Parathyroid adenoma (tissue), 2 donors: ENCODE measurements at regions not wholly inside any gene's neighbourhood (a gene's known extent, or its start where the extent isn't known, plus 50 kb on each side); places are given as distances from the start of the nearest gene placed in this dataset.

Experiments
- H2AFZ ChIP-seq: fragments of 300-600 bp; sonication (generic); one replicate; pipeline ENCODE4 v1.7.0; 2017; ENCODE audit warnings: antibody characterized with exemption, mild to moderate bottlenecking
- H3K27ac ChIP-seq: fragments of 300-600 bp; sonication (generic); one replicate; pipeline ENCODE4 v1.7.0; 2017
- H3K27me3 ChIP-seq: fragments of 300-600 bp; sonication (generic); one replicate; pipeline ENCODE4 v1.7.0; 2017; ENCODE audit warnings: low read length; ENCODE audit not compliant: control insufficient read depth, insufficient read depth
- H3K36me3 ChIP-seq: fragments of 300-600 bp; sonication (generic); one replicate; pipeline ENCODE4 v1.7.0; 2017; ENCODE audit warnings: low read length; ENCODE audit not compliant: control insufficient read depth, insufficient read depth
- H3K4me1 ChIP-seq: fragments of 300-600 bp; sonication (generic); one replicate; pipeline ENCODE4 v1.7.0; 2017; ENCODE audit warnings: control low read depth
- H3K4me2 ChIP-seq: fragments of 300-600 bp; sonication (generic); one replicate; pipeline ENCODE4 v1.7.0; 2017; ENCODE audit warnings: low read length
- H3K4me3 ChIP-seq: fragments of 300-600 bp; sonication (generic); one replicate; pipeline ENCODE4 v1.7.0; 2017; ENCODE audit warnings: low read depth, low read length
- H3K79me2 ChIP-seq: fragments of 300-600 bp; sonication (generic); one replicate; pipeline ENCODE4 v1.7.0; 2017; ENCODE audit warnings: control low read depth
- H3K9ac ChIP-seq: fragments of 300-600 bp; sonication (generic); one replicate; pipeline ENCODE4 v1.7.0; 2017; ENCODE audit warnings: mild to moderate bottlenecking
- H3K9me3 ChIP-seq: fragments of 300-600 bp; sonication (generic); one replicate; pipeline ENCODE4 v1.7.0; 2017; ENCODE audit warnings: low read length; ENCODE audit not compliant: control insufficient read depth
- CTCF ChIP-seq: fragments of 300-600 bp; sonication (generic); IDR thresholded peaks from one replicate; pipeline ENCODE4 v1.7.0; 2017; ENCODE audit warnings: antibody characterized with exemption, mild to moderate bottlenecking
- donor health status: primary hyperparathyroidism.

GRCh38 chr7:155220903-155221302 is 76.8 kb upstream of the INSIG1 start:
- no peaks in the 10 kb centered on the region for H3K9me3 ChIP-seq
- H2AFZ ChIP-seq, result no peak overlapping the region
- H3K27ac ChIP-seq, result no peak overlapping the region
- H3K27me3 ChIP-seq, result no peaks in the 10 kb centered on the region
- no peak overlapping the region for H3K4me2 ChIP-seq
- H3K4me3 ChIP-seq, result no peak overlapping the region
- no peaks in the 10 kb centered on the region for H3K36me3 ChIP-seq
- H3K9ac ChIP-seq, result no peak overlapping the region
- no peak for TF ChIP-seq CTCF
- H3K79me2 ChIP-seq, result no peaks in the 10 kb centered on the region
- H3K4me1 ChIP-seq, result peaks cover 4% of the 10 kb centered on the region

GRCh38 chr7:155221547-155221946 is 76.1 kb upstream of the INSIG1 start:
- Histone ChIP-seq H3K36me3 (no peaks in the 10 kb centered on the region), H3K9me3 (no peaks in the 10 kb centered on the region), H3K4me3 (no peak overlapping the region), H3K4me2 (no peak overlapping the region), H2AFZ (no peak overlapping the region), H3K4me1 (peaks cover 4% of the 10 kb centered on the region), H3K27me3 (no peaks in the 10 kb centered on the region), H3K9ac (no peak overlapping the region), H3K79me2 (no peaks in the 10 kb centered on the region), H3K27ac (no peak overlapping the region)
- TF ChIP-seq CTCF, result no peak

- Histone ChIP-seq H3K9ac (no peak overlapping the region), H3K4me1 (peaks cover 4% of the 10 kb centered on the region), H3K79me2 (no peaks in the 10 kb centered on the region), H3K27me3 (no peaks in the 10 kb centered on the region), H3K36me3 (no peaks in the 10 kb centered on the region), H3K27ac (no peak overlapping the region), H3K9me3 (no peaks in the 10 kb centered on the region), H3K4me3 (no peak overlapping the region), H3K4me2 (no peak overlapping the region), H2AFZ (no peak overlapping the region)
- TF ChIP-seq CTCF, result no peak
Observed at GRCh38 chr7:155222061-155222460, 75.6 kb upstream of the INSIG1 start.

GRCh38 chr7:155222573-155222972 is 75.1 kb upstream of the INSIG1 start:
- Histone ChIP-seq H3K4me1 (peaks cover 4% of the 10 kb centered on the region), H3K9me3 (no peaks in the 10 kb centered on the region), H3K27me3 (no peaks in the 10 kb centered on the region), H3K4me3 (no peak overlapping the region), H3K9ac (no peak overlapping the region), H3K36me3 (no peaks in the 10 kb centered on the region), H3K79me2 (no peaks in the 10 kb centered on the region), H3K27ac (no peak overlapping the region), H2AFZ (no peak overlapping the region), H3K4me2 (no peak overlapping the region)
- no peak for TF ChIP-seq CTCF

GRCh38 chr7:155223021-155223420 is 74.7 kb upstream of the INSIG1 start:
- H3K4me1 ChIP-seq, result peaks cover 4% of the 10 kb centered on the region
- H3K27ac ChIP-seq, result no peak overlapping the region
- H3K9me3 ChIP-seq, result no peaks in the 10 kb centered on the region
- no peak overlapping the region for H2AFZ ChIP-seq
- no peak overlapping the region for H3K4me2 ChIP-seq
- H3K27me3 ChIP-seq, result no peaks in the 10 kb centered on the region
- H3K4me3 ChIP-seq, result no peak overlapping the region
- H3K36me3 ChIP-seq, result no peaks in the 10 kb centered on the region
- no peak for TF ChIP-seq CTCF
- H3K79me2 ChIP-seq, result no peaks in the 10 kb centered on the region
- no peak overlapping the region for H3K9ac ChIP-seq
